HG03558 (cell line): ENCODE measurements at regions not wholly inside any gene's neighbourhood (a gene's known extent, or its start where the extent isn't known, plus 50 kb on each side); places are given as distances from the start of the nearest gene placed in this dataset.

ENCODE experiments used
- ATAC-seq: cut with Tn5 transposase; IDR thresholded peaks from one replicate; pipeline ENCODE4 v1.9.1; 2021; ENCODE audit warnings: moderate number of reproducible peaks; ENCODE audit not compliant: unreplicated experiment; ENCODE audit errors: extremely low read depth

DNA sequence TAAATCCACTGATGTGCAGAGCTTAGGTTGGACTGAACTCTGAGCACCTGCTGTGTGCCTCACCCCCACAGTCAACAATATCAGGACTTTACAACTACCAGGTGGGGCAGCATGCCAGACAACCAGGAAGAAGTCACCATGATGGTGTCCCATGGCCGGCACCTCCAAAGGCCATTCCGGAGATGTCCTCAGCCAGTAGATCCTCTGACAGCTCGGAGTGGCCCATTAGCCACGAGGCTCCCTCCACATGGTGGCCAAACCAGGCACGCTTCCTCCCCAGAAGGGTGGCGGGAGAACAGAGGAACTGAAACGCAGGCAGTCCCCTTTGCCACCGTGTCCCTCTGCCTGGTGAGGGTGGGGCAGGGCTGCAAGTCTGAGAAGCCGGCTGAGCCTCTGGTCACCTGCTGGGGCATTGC, 390.0 kb downstream of the TNS3 start:
- ATAC-seq: no peak

- no peak for ATAC-seq
These were observed 390.6 kb downstream of the TNS3 start for GRCh38 chr7:47191316-47191715.

DNA sequence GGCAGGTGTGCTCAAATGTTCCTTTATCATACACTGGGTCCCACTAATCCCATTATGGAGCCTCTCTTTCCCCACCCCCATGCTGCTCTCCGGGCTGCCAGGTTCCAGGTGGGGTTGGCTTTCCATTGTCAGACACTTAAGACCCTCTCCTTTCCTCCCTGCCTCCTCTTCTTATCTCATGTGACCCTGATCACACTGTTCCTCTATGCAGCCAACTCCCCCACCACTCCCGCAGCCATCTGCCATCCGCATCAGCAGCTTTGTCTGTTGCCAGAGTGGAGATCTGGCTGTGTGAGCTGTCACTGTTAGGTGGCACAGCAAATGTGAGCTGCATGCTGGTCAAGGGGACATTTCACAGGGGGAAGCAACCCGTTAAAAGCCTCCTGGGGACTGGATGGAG, 391.4 kb downstream of the TNS3 start:
- no peak for ATAC-seq

DNA sequence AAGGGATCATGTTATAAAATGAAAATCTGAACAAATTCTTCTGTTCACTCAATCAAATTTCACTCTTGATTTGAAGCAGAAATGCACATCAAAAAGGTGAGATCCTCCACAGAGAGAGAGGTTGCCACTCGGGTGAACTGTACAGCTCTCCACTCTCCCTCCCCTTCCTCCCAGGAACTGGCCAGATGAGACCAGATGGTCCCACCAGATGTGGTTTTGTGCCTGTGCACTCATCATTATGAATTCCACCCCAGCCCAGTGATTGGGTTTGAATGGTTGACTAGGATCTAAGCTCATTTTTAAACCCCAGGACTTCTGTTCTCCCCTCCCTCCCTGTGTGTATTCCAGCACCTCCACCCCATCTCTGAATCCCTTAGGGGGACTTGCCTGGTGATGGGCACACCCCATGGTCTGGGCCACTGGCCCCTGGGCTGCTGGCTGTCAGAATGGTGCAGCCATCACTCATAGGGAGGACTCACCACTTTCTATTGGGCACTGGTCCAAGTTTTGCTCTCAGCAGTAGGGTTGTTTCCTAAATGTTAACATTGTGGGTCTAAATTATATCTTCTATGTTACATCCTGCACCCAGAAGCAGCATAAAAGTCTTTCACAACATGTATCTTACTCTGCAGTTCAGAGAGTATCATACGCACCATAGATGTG, 393.1 kb downstream of the TNS3 start:
- no peak for ATAC-seq

DNA sequence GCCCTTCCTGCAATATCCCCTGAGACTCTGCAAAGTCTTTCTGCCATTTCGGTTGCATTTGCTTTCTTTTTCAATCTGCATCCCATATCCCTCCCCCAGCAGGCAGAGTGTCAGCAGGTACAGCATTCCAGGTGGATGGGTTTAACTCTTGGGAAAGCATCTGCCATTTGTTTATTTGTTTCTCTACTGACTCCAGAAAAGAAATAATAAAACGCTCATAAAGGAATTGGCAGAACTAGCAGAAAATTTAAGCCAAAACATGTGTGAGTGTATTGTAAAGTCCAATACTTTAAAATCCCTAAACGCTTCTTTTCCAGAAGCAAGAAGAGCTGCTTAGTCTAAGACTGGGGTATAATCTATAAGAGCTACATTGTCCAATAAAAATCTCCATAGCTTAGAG, 393.8 kb downstream of the TNS3 start:
- ATAC-seq: no peak

GRCh38 chr7:47186316-47186715, 395.6 kb downstream of the TNS3 start:
- ATAC-seq: peak; percentile 81

DNA sequence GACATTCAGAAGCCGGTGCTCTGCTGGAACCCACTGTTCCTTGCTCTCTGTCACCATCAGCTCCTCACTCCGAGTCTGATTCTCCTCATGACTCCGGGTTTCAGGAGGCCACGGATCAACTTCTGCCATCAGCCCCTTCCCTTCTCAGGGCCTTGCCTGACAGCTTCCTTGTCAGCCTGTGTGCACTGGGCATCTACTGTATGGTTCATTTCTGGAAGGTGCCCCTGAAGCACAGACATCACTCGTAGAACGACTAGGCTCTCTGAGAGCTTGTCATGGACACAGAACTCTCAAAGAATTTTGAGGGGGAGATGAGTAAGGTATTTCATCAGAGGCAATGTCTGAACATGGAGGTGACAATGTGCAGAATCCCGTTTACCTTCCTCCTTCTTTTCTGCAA, 396.1 kb downstream of the TNS3 start:
- ATAC-seq: no peak

GRCh38 chr7:47185170-47185569, 396.7 kb downstream of the TNS3 start:
- no peak for ATAC-seq

GRCh38 chr7:47183862-47184590, 397.9 kb downstream of the TNS3 start:
- ATAC-seq: no peak

GRCh38 chr7:47181746-47182361, 400.1 kb downstream of the TNS3 start:
- no peak for ATAC-seq

DNA sequence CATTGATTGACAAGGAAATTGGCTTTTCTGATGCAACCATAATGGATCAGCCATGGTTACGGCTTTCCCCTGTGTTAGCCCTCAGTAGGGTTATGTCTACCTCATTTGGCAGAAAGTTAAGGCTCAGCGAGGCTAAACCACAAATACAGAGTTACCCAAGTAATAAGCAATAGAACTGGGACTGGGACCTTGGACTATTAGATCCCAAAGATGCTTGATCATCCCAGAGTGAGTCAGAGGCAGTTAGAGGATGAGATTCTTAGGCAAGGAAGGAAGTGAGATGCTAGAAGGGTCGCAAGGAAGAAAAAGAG, 401.4 kb downstream of the TNS3 start:
- no peak for ATAC-seq

GRCh38 chr7:47179812-47180515, 401.9 kb downstream of the TNS3 start:
- no peak for ATAC-seq

DNA sequence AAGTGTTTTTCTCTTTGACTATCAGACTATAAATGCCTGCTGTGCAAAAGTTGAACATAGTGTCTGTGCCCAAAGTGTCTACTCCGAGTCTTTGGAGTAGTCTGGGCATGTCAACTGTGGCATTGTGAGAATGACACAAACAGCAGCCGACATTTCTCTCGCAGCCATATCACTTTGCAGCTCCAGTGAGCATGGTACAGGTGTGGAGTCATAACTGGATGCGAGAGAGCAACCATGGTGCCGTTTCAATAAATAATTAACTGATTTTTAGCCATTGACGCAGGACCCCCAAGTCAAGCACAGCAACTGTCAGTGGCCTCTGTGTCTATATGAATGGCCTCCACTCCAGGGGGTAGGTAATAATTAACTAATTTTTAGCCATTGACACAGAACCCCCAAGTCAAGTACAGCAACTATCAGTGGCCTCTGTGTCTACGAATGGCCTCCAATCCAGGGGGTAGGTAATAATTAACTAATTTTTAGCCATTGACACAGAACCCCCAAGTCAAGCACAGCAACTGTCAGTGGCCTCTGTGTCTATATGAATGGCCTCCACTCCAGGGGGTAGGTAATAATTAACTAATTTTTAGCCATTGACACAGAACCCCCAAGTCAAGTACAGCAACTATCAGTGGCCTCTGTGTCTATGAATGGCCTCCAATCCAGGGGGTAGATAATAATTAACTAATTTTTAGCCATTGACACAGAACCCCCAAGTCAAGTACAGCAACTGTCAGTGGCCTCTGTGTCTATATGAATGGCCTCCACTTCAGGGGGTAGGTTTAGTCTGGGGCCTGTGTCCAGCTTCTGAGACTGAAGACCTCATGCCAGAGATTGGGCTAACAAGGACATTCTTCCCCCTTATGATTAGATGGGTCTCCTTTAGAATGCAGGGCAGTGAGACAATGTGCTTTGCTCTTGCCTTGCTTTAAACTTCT, 409.0 kb downstream of the TNS3 start:
- peak; percentile 74 for ATAC-seq

- ATAC-seq: no peak
These were observed 411.4 kb downstream of the TNS3 start for GRCh38 chr7:47170516-47170915.

DNA sequence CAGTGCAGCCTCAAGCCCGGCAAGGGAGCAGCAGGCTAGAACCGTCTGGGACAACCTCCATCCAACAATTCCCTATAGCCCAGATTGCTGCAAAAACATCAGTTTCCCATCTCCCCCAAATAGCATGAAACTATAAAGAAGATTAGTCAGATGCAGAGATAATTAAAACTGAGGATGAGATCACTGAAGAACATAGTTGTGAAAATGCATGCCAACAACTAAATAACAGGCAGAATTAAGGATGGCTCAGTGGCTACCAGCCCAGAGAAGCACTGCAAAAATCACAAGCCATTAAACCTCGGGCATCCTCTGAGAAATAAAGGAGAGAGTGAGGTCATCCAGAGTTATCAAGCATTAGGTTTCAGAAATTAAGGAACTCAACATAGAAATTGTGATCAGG, 427.1 kb downstream of the TNS3 start:
- ATAC-seq: no peak

DNA sequence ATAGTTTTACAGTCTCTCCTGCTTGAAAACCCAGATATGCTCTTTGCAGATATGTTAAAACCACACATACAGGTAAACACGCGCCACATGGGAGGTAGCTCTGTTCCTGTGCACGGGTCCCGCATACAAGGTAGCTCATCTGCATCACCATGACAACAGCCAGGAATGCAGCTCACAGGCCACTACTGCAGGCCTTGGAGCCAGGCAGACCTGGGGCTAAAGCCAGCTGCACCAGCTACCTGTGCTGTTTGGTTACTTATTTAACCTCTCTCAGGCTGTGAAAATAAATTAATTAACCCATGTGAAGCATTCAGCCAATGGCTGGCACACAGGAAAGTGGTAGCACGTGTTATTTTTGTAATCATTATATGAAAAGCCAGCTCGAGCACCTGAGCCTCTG, 428.3 kb downstream of the TNS3 start:
- ATAC-seq: no peak

GRCh38 chr7:47153058-47153457, 428.9 kb downstream of the TNS3 start:
- no peak for ATAC-seq

- ATAC-seq: no peak
These were observed 429.6 kb downstream of the TNS3 start for GRCh38 chr7:47152307-47152706.

DNA sequence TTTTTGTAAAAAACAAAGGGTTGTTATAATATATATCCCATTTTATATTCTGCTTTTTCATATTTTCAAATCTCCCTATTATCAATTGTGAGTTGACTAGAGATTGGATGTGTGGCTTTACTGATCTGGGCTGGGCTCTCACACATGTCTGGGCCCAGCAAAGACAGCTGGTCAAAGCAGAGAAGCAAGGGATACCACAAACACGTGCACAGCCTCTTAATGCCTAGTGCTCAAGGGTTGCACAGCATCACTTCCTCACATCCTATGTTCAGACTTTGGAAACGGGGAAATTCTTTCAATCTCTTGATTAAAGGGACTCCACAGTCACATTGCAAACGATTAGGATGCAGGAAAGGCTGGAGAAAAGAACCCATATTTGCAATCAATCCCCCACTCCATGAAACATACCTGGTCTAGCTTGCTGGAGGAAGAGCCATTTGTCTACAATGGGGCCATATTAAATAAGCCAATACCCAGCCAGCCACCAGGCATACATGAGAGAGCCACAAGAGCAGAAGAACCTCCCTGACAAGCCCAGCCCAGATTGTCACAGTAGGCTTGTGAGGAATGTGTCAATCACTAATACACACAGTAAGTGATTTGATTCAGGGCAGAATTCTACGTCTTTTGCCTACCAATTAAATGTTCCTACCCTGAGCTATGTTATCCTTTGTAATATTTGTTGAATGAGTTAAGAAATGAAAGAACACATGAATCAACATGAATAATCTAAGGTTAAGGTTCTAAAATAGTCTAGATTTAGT, 431.2 kb downstream of the TNS3 start:
- no peak for ATAC-seq
